ENCODE measurements at regions not wholly inside any gene's neighbourhood (a gene's known extent, or its start where the extent isn't known, plus 50 kb on each side); places are given as distances from the start of the nearest gene placed in this dataset.

DNA sequence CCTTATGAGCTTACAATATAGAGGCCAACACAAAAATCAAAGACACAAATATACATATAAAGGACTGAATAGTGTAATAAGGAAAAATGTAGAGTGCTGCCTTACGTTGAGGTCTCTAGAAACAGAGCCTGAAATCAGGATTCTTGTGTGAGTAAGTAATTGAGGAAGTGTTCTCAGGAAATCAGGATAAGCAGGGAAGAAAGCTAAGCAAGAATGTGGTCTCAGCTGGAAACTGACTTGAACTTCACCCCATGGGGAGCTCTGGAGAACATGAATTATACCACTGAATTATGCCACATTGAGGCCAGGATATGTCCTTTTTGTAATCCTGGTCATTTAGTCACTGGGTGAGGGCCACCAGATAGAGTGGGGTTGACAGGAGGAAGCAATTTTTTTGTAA, 191.9 kb downstream of the ETV1 start:
- TF ChIP-seq, protein P1, sequence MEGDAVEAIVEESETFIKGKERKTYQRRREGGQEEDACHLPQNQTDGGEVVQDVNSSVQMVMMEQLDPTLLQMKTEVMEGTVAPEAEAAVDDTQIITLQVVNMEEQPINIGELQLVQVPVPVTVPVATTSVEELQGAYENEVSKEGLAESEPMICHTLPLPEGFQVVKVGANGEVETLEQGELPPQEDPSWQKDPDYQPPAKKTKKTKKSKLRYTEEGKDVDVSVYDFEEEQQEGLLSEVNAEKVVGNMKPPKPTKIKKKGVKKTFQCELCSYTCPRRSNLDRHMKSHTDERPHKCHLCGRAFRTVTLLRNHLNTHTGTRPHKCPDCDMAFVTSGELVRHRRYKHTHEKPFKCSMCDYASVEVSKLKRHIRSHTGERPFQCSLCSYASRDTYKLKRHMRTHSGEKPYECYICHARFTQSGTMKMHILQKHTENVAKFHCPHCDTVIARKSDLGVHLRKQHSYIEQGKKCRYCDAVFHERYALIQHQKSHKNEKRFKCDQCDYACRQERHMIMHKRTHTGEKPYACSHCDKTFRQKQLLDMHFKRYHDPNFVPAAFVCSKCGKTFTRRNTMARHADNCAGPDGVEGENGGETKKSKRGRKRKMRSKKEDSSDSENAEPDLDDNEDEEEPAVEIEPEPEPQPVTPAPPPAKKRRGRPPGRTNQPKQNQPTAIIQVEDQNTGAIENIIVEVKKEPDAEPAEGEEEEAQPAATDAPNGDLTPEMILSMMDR (IDR thresholded peaks at IDR 0.05; ENCODE audit: low read length): no peak
- TF ChIP-seq EZH2 (optimal IDR thresholded peaks at IDR 0.05; ENCODE audit: low read depth, low read length): no peak
